Tibial nerve (tissue), 4 donors: ENCODE measurements at regions not wholly inside any gene's neighbourhood (a gene's known extent, or its start where the extent isn't known, plus 50 kb on each side); places are given as distances from the start of the nearest gene placed in this dataset.

ENCODE experiments used
- EP300 ChIP-seq, 2 donors: sonication (generic); formaldehyde crosslinking; IDR thresholded peaks; one replicate each; pipeline ENCODE4 v1.6.1; 2017; ENCODE audit warnings: antibody characterized with exemption in 2 of 2, mild to moderate bottlenecking in 1 of 2
- POLR2A ChIP-seq, 2 donors: fragments of 450-650 bp; IDR thresholded peaks; one replicate each; pipeline ENCODE4 v1.6.1; 2017; ENCODE audit warnings: antibody characterized with exemption in 2 of 2, mild to moderate bottlenecking in 2 of 2, moderate library complexity in 2 of 2
- TF ChIP-seq, protein P1 (sequence below), 5 experiments: fragments of 200-600 bp in 3 of 5; fragments of 450-650 bp in 2 of 5; sonication (generic) in 3 of 5; IDR thresholded peaks; one replicate each; pipeline ENCODE4 v1.5.1; 2016 to 2019; ENCODE audit warnings: antibody characterized with exemption in 5 of 5, mild to moderate bottlenecking in 3 of 5, moderate library complexity in 2 of 5

DNA sequence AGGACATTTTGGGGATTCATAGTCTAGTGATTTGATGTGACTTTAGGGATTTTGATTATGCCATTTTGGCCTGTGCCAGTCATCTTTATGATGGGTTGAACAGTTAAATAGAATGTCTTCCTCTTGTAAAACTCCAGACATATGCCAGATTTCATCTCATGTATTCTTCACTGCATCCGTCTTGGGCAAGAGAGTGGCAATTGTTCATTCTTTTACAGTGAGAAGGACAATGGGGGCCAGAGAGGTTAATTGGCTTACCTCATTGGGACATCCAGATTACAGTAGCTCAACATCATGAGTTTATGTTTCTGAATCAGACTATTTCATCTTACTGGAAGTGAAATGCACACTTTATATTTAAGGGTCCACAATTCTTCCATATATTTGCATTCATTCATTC, 108.2 kb upstream of the SLC38A2 start:
- TF ChIP-seq, protein P1, sequence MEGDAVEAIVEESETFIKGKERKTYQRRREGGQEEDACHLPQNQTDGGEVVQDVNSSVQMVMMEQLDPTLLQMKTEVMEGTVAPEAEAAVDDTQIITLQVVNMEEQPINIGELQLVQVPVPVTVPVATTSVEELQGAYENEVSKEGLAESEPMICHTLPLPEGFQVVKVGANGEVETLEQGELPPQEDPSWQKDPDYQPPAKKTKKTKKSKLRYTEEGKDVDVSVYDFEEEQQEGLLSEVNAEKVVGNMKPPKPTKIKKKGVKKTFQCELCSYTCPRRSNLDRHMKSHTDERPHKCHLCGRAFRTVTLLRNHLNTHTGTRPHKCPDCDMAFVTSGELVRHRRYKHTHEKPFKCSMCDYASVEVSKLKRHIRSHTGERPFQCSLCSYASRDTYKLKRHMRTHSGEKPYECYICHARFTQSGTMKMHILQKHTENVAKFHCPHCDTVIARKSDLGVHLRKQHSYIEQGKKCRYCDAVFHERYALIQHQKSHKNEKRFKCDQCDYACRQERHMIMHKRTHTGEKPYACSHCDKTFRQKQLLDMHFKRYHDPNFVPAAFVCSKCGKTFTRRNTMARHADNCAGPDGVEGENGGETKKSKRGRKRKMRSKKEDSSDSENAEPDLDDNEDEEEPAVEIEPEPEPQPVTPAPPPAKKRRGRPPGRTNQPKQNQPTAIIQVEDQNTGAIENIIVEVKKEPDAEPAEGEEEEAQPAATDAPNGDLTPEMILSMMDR (IDR thresholded peaks at IDR 0.05): no peak
- TF ChIP-seq EP300 (IDR thresholded peaks at IDR 0.05) (no peak), POLR2A (IDR thresholded peaks at IDR 0.05) (no peak)
